DMS153 treated with DMSO at 0.1 percent for 48 hours (cell line): ENCODE measurements at regions not wholly inside any gene's neighbourhood (a gene's known extent, or its start where the extent isn't known, plus 50 kb on each side); places are given as distances from the start of the nearest gene placed in this dataset.

Experiments
- DNase-seq: peaks from one replicate; lab custom pipeline; 2025; ENCODE audit not compliant: unreplicated experiment; lab: John Stamatoyannopoulos, UW

GRCh38 chr11:134545521-134545920, 133.5 kb upstream of the B3GAT1 start:
- DNase-seq: no peak

GRCh38 chr11:134544095-134544815, 132.2 kb upstream of the B3GAT1 start:
- DNase-seq: no peak

GRCh38 chr11:134543645-134544044, 131.6 kb upstream of the B3GAT1 start:
- no peak for DNase-seq

GRCh38 chr11:134543241-134543640, 131.2 kb upstream of the B3GAT1 start:
- no peak for DNase-seq

- DNase-seq: no peak
Observed at GRCh38 chr11:134542401-134543165, 130.5 kb upstream of the B3GAT1 start.

GRCh38 chr11:134541951-134542350, 129.9 kb upstream of the B3GAT1 start:
- no peak for DNase-seq

GRCh38 chr11:134541355-134541754, 129.3 kb upstream of the B3GAT1 start:
- no peak for DNase-seq

GRCh38 chr11:134539285-134539684, 127.2 kb upstream of the B3GAT1 start:
- no peak for DNase-seq

- no peak for DNase-seq
Observed at GRCh38 chr11:134538742-134539141, 126.7 kb upstream of the B3GAT1 start.

GRCh38 chr11:134537941-134538340, 125.9 kb upstream of the B3GAT1 start:
- DNase-seq: no peak

- no peak for DNase-seq
Observed at GRCh38 chr11:134537296-134537695, 125.3 kb upstream of the B3GAT1 start.

- DNase-seq: no peak
Observed at GRCh38 chr11:134536677-134537076, 124.6 kb upstream of the B3GAT1 start.

- no peak for DNase-seq
Observed at GRCh38 chr11:134536219-134536618, 124.2 kb upstream of the B3GAT1 start.

GRCh38 chr11:134535029-134536025, 123.3 kb upstream of the B3GAT1 start:
- no peak for DNase-seq

GRCh38 chr11:134533511-134533910, 121.5 kb upstream of the B3GAT1 start:
- no peak for DNase-seq

- DNase-seq: no peak
Observed at GRCh38 chr11:134532921-134533421, 120.9 kb upstream of the B3GAT1 start.

GRCh38 chr11:134532131-134532920, 120.3 kb upstream of the B3GAT1 start:
- no peak for DNase-seq

- no peak for DNase-seq
Observed at GRCh38 chr11:134531327-134532130, 119.5 kb upstream of the B3GAT1 start.

- no peak for DNase-seq
Observed at GRCh38 chr11:134530636-134531326, 118.7 kb upstream of the B3GAT1 start.
